Hepatocyte (in vitro differentiated cells): ENCODE measurements at regions not wholly inside any gene's neighbourhood (a gene's known extent, or its start where the extent isn't known, plus 50 kb on each side); places are given as distances from the start of the nearest gene placed in this dataset.

ENCODE experiments used
- DNase-seq: peaks from one replicate; pipeline ENCODE4 v3.0.0-alpha.2; 2016; ENCODE audit warnings: low spot score
- H2AFZ ChIP-seq: fragments of 200-600 bp; sonication (generic); 2 replicates; pipeline ENCODE4 v1.6.0; 2016; ENCODE audit warnings: antibody characterized with exemption, mild to moderate bottlenecking
- H3K27ac ChIP-seq: fragments of 200-600 bp; sonication (generic); 2 replicates; pipeline ENCODE4 v1.5.1; 2016; ENCODE audit warnings: mild to moderate bottlenecking
- H3K27me3 ChIP-seq: fragments of 200-600 bp; sonication (generic); 2 replicates; pipeline ENCODE4 v1.6.1; 2016
- H3K36me3 ChIP-seq: fragments of 200-600 bp; sonication (generic); replicated peaks from 2 replicates; pipeline ENCODE4 v1.5.1; 2016; ENCODE audit warnings: low read depth; ENCODE audit not compliant: insufficient read depth
- H3K4me1 ChIP-seq: fragments of 200-600 bp; sonication (generic); 2 replicates; pipeline ENCODE4 v1.5.1; 2016; ENCODE audit warnings: mild to moderate bottlenecking, moderate library complexity; ENCODE audit not compliant: insufficient read depth
- H3K4me2 ChIP-seq: fragments of 200-600 bp; sonication (generic); 2 replicates; pipeline ENCODE4 v1.6.0; 2016
- H3K4me3 ChIP-seq: fragments of 200-600 bp; sonication (generic); 2 replicates; pipeline ENCODE4 v1.5.1; 2016; ENCODE audit warnings: mild to moderate bottlenecking
- H3K79me2 ChIP-seq: fragments of 200-600 bp; sonication (generic); 2 replicates; pipeline ENCODE4 v1.6.0; 2017; ENCODE audit warnings: mild to moderate bottlenecking
- H3K9me2 ChIP-seq: fragments of 200-600 bp; sonication (generic); replicated peaks from 2 replicates; pipeline ENCODE4 v1.6.0; 2017; ENCODE audit warnings: mild to moderate bottlenecking; ENCODE audit not compliant: insufficient read depth
- H3K9me3 ChIP-seq: fragments of 200-600 bp; sonication (generic); 2 replicates; pipeline ENCODE4 v1.5.1; 2016; ENCODE audit warnings: low read depth, mild to moderate bottlenecking
- H4K20me1 ChIP-seq: fragments of 200-600 bp; sonication (generic); 2 replicates; pipeline ENCODE4 v1.6.0; 2016; ENCODE audit warnings: mild to moderate bottlenecking; ENCODE audit not compliant: insufficient read depth, poor library complexity, severe bottlenecking
- CTCF ChIP-seq: fragments of 200-600 bp; sonication (generic); IDR thresholded peaks from 2 replicates; pipeline ENCODE4 v1.5.1; 2016; ENCODE audit warnings: antibody characterized with exemption, mild to moderate bottlenecking; ENCODE audit not compliant: poor library complexity
- EZH2 ChIP-seq: fragments of 200-600 bp; sonication (generic); IDR thresholded peaks from 2 replicates; pipeline ENCODE4 v1.6.1; 2016; ENCODE audit warnings: antibody characterized with exemption, mild to moderate bottlenecking, borderline replicate concordance
- EZH2phosphoT487 ChIP-seq: fragments of 200-600 bp; sonication (generic); IDR thresholded peaks from one replicate; pipeline ENCODE4 v1.6.1; 2018; ENCODE audit warnings: antibody characterized with exemption, mild to moderate bottlenecking, low read depth, moderate library complexity; ENCODE audit not compliant: unreplicated experiment, severe bottlenecking
- WGBS: methylation state at CpG from one replicate; pipeline ENCODE4 v1.1.6; 2016; ENCODE audit warnings: low lambda C conversion rate; ENCODE audit errors: missing lambda C conversion rate; 5-methylcytosine and 5-hydroxymethylcytosine counted together

- Histone ChIP-seq H3K79me2 (no peaks in the 10 kb centered on the region), H4K20me1 (no peaks in the 10 kb centered on the region), H3K27me3 (no peaks in the 10 kb centered on the region), H3K36me3 (no peaks in the 10 kb centered on the region), H3K4me2 (no peak overlapping the region), H3K9me3 (no peaks in the 10 kb centered on the region), H3K4me3 (no peak overlapping the region), H3K27ac (no peak overlapping the region), H2AFZ (no peak overlapping the region), H3K9me2 (no peaks in the 10 kb centered on the region), H3K4me1 (no peaks in the 10 kb centered on the region)
- 56% methylated on average over 2 of the region's 2 CpGs for WGBS
- TF ChIP-seq EZH2 (no peak), CTCF (no peak), EZH2phosphoT487 (no peak)
- no peak for DNase-seq
Measured at GRCh38 chr1:38376577-38376976, 330.0 kb upstream of the POU3F1 start.

- no peaks in the 10 kb centered on the region for H3K4me1 ChIP-seq
- H3K79me2 ChIP-seq, result no peaks in the 10 kb centered on the region
- no peak for DNase-seq
- no peak overlapping the region for H3K4me2 ChIP-seq
- H4K20me1 ChIP-seq, result no peaks in the 10 kb centered on the region
- TF ChIP-seq EZH2phosphoT487 (no peak), EZH2 (no peak), CTCF (no peak)
- H3K9me2 ChIP-seq, result no peaks in the 10 kb centered on the region
- H3K9me3 ChIP-seq, result no peaks in the 10 kb centered on the region
- WGBS, result 58% methylated on average over 1 of the region's 1 CpG
- peaks cover 4% of the 10 kb centered on the region for H3K27me3 ChIP-seq
- H3K4me3 ChIP-seq, result no peak overlapping the region
- no peak overlapping the region for H3K27ac ChIP-seq
- no peaks in the 10 kb centered on the region for H3K36me3 ChIP-seq
- H2AFZ ChIP-seq, result no peak overlapping the region
Measured at GRCh38 chr1:38375035-38375434, 328.4 kb upstream of the POU3F1 start.

GRCh38 chr1:38371505-38371844, 324.9 kb upstream of the POU3F1 start:
- peaks cover 8% of the 10 kb centered on the region for H3K27me3 ChIP-seq
- no peaks in the 10 kb centered on the region for H3K79me2 ChIP-seq
- DNase-seq, result no peak
- no peak overlapping the region for H3K4me3 ChIP-seq
- H3K9me2 ChIP-seq, result no peaks in the 10 kb centered on the region
- no peaks in the 10 kb centered on the region for H3K36me3 ChIP-seq
- no peaks in the 10 kb centered on the region for H4K20me1 ChIP-seq
- TF ChIP-seq EZH2phosphoT487 (no peak), EZH2 (no peak), CTCF (no peak)
- no peak overlapping the region for H3K4me2 ChIP-seq
- no peaks in the 10 kb centered on the region for H3K9me3 ChIP-seq
- H3K27ac ChIP-seq, result no peak overlapping the region
- no peaks in the 10 kb centered on the region for H3K4me1 ChIP-seq
- H2AFZ ChIP-seq, result no peak overlapping the region
- WGBS, result 92% methylated on average over 1 of the region's 1 CpG
